Osteocyte (in vitro differentiated cells): ENCODE measurements at regions not wholly inside any gene's neighbourhood (a gene's known extent, or its start where the extent isn't known, plus 50 kb on each side); places are given as distances from the start of the nearest gene placed in this dataset.

Experiments
- DNase-seq: peaks from one replicate; pipeline ENCODE4 v3.0.0; 2021; ENCODE audit warnings: mixed read lengths; ENCODE audit not compliant: unreplicated experiment; ENCODE audit errors: extremely low spot score
- H3K27ac Mint-ChIP-seq: one replicate; pipeline ENCODE4 v1.8.0; 2021; ENCODE audit warnings: mild to moderate bottlenecking, mixed read lengths; ENCODE audit not compliant: unreplicated experiment
- H3K27me3 Mint-ChIP-seq: one replicate; pipeline ENCODE4 v1.8.0; 2021; ENCODE audit warnings: mixed read lengths; ENCODE audit not compliant: unreplicated experiment
- H3K36me3 Mint-ChIP-seq: one replicate; pipeline ENCODE4 v1.8.0; 2021; ENCODE audit warnings: mixed read lengths; ENCODE audit not compliant: unreplicated experiment
- H3K4me1 Mint-ChIP-seq: one replicate; pipeline ENCODE4 v1.8.0; 2021; ENCODE audit warnings: mixed read lengths; ENCODE audit not compliant: unreplicated experiment
- H3K4me3 Mint-ChIP-seq: one replicate; pipeline ENCODE4 v1.8.0; 2021; ENCODE audit warnings: mild to moderate bottlenecking, moderate library complexity, mixed read lengths; ENCODE audit not compliant: unreplicated experiment
- H3K9me3 Mint-ChIP-seq: one replicate; pipeline ENCODE4 v1.8.0; 2021; ENCODE audit warnings: mixed read lengths; ENCODE audit not compliant: unreplicated experiment
- TF ChIP-seq, protein P1 (sequence below): fragments of 200-600 bp; sonication (generic); IDR thresholded peaks from 2 replicates; pipeline ENCODE4 v1.5.0; 2021; ENCODE audit warnings: antibody characterized with exemption, mild to moderate bottlenecking, moderate library complexity

GRCh38 chr3:8338424-8338823 lies 163.2 kb upstream of the LMCD1 start:
- Mint-ChIP-seq H3K27me3 (peaks cover 3% of the 10 kb centered on the region), H3K36me3 (no peaks in the 10 kb centered on the region), H3K27ac (no peak overlapping the region), H3K4me1 (no peaks in the 10 kb centered on the region), H3K9me3 (no peaks in the 10 kb centered on the region), H3K4me3 (no peak overlapping the region)
- no peak for DNase-seq
- TF ChIP-seq, protein P1, sequence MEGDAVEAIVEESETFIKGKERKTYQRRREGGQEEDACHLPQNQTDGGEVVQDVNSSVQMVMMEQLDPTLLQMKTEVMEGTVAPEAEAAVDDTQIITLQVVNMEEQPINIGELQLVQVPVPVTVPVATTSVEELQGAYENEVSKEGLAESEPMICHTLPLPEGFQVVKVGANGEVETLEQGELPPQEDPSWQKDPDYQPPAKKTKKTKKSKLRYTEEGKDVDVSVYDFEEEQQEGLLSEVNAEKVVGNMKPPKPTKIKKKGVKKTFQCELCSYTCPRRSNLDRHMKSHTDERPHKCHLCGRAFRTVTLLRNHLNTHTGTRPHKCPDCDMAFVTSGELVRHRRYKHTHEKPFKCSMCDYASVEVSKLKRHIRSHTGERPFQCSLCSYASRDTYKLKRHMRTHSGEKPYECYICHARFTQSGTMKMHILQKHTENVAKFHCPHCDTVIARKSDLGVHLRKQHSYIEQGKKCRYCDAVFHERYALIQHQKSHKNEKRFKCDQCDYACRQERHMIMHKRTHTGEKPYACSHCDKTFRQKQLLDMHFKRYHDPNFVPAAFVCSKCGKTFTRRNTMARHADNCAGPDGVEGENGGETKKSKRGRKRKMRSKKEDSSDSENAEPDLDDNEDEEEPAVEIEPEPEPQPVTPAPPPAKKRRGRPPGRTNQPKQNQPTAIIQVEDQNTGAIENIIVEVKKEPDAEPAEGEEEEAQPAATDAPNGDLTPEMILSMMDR, result no peak

- Mint-ChIP-seq H3K4me3 (no peak overlapping the region), H3K4me1 (no peaks in the 10 kb centered on the region)
Measured at GRCh38 chr3:8341821-8342247, 159.8 kb upstream of the LMCD1 start.

DNA sequence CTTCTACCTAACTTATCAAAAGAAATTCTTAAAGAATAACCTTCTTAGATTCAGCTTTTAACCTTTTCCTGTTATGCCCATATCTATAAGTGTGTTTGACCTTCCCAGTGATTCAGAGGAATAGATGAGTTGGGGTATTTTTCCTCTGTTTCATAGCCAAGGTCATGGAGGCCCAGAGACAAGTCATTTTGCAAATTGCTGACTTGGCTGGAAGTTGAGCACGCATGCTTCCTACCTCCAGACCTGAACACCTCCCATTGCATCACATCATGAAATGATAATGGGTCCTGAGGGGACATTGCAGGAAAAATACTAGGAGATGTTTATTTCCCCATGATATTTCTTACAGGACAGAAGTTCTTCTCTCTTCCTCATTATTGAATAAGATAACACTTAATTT lies 158.6 kb upstream of the LMCD1 start:
- H3K4me3 Mint-ChIP-seq, result no peak overlapping the region
- no peak for DNase-seq
- no peaks in the 10 kb centered on the region for H3K4me1 Mint-ChIP-seq
- no peak overlapping the region for H3K27ac Mint-ChIP-seq
- no peaks in the 10 kb centered on the region for H3K36me3 Mint-ChIP-seq
- peaks cover 5% of the 10 kb centered on the region for H3K27me3 Mint-ChIP-seq
- H3K9me3 Mint-ChIP-seq, result peaks cover 36% of the 10 kb centered on the region
- TF ChIP-seq, protein P1, result no peak

More at GRCh38 chr3:8341821-8342247, 159.8 kb upstream of the LMCD1 start:
- Mint-ChIP-seq H3K9me3 (peaks cover 28% of the 10 kb centered on the region), H3K27me3 (peaks cover 5% of the 10 kb centered on the region), H3K27ac (no peak overlapping the region), H3K36me3 (no peaks in the 10 kb centered on the region)
- no peak for DNase-seq
- TF ChIP-seq, protein P1, result no peak

- no peak overlapping the region for H3K27ac Mint-ChIP-seq
- H3K4me3 Mint-ChIP-seq, result no peak overlapping the region
- H3K9me3 Mint-ChIP-seq, result peaks cover 38% of the 10 kb centered on the region
- peaks cover 5% of the 10 kb centered on the region for H3K27me3 Mint-ChIP-seq
- H3K36me3 Mint-ChIP-seq, result no peaks in the 10 kb centered on the region
- no peaks in the 10 kb centered on the region for H3K4me1 Mint-ChIP-seq
- DNase-seq, result no peak
- TF ChIP-seq, protein P1, result no peak
Measured at GRCh38 chr3:8345398-8345797, 156.2 kb upstream of the LMCD1 start.

DNA sequence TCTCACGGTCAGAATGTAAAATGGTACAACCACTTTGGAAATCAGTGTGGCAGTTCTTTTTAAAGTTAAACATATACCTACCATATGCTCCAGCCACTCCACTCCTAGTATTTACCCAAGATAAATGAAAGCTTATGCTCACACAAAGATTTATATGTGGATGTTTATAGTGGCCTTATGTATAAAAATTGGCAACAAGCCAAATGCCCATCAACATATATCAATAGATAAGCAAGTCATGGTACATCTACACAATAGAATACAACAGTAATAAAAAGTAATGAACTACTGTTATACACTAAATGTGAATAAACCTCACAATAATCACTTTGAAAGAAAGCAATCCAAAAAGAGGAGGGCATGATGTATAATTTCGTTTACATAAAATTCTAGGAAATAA lies 153.5 kb upstream of the LMCD1 start:
- H3K36me3 Mint-ChIP-seq, result no peaks in the 10 kb centered on the region
- H3K27ac Mint-ChIP-seq, result no peak overlapping the region
- peaks cover 38% of the 10 kb centered on the region for H3K9me3 Mint-ChIP-seq
- TF ChIP-seq, protein P1, result no peak
- H3K4me1 Mint-ChIP-seq, result no peaks in the 10 kb centered on the region
- H3K27me3 Mint-ChIP-seq, result peaks cover 2% of the 10 kb centered on the region
- H3K4me3 Mint-ChIP-seq, result no peak overlapping the region
- no peak for DNase-seq
